ENCODE measurements at regions not wholly inside any gene's neighbourhood (a gene's known extent, or its start where the extent isn't known, plus 50 kb on each side); places are given as distances from the start of the nearest gene placed in this dataset.
"Not testable (repeated sequence)": the region's sequence is repeated elsewhere in the genome, so short reads cannot be mapped to it uniquely, and the experiment has no call there.

DNA sequence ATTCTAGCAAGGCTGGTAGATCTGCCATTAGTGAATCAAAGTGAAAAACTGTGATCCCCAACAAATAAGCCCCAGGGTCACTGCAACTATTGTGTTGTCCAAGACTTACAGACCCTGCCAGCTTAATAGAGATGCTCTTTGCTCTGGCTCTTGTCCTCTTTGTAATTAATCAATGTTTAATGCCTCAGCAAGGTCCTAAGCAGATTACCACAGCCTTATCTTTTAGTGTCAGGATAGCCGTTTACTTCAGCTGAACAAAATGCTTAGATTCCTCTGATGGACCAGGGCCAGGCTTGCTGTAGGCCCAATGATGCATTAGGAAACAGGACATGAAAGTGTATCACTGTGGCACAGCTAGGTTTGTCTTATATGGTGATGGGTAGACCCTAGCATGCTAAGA is 353.3 kb downstream of the HACE1 start:
- no peak for DNase-seq (ENCODE audit: low read depth in 2 of 2)

- no peak for DNase-seq (ENCODE audit: low read depth in 2 of 2)
These were observed 353.9 kb downstream of the HACE1 start for GRCh38 chr6:104505838-104506237.

DNA sequence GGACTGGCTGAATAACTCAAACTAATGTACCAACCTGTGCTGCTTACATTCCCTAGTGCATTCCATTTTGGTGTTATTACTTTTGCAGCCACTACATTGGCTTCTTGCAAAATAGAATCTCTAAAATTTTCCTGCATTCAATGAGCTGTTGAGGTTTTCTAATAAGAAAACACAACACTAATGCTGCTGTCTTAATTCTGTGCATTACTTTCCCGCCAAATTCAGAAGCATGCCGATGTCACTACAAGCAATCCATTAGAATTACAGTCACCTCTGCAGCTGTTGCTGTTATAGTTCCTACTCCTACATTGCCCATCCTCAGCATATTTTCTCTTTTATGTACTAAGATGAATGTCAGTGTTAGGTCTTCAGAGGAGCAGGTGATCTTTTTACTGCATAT is 359.5 kb downstream of the HACE1 start:
- no peak for DNase-seq (ENCODE audit: low read depth in 2 of 2)

DNA sequence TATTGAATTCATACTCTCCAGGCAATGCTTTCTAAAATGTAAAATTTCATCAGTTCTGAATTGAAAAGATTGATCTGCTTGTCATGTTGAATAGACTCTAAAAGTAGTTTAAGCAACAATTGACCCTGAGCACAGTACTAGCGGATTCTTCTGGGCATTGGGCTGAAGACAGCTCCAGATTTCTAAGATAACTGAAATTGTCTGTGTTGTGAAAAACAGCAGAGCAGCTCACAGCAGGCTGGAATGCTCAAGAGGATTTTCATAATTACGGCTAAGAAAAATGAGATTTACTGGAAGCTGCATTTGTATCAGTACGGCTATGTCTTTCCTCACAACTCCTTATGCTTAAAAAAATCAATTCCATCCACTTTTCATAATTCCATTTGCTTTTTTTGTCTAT is 373.7 kb downstream of the HACE1 start:
- DNase-seq (ENCODE audit: low read depth in 2 of 2), result no peak

GRCh38 chr6:104484626-104485025 is 375.1 kb downstream of the HACE1 start:
- no peak for DNase-seq (ENCODE audit: low read depth in 2 of 2)

DNA sequence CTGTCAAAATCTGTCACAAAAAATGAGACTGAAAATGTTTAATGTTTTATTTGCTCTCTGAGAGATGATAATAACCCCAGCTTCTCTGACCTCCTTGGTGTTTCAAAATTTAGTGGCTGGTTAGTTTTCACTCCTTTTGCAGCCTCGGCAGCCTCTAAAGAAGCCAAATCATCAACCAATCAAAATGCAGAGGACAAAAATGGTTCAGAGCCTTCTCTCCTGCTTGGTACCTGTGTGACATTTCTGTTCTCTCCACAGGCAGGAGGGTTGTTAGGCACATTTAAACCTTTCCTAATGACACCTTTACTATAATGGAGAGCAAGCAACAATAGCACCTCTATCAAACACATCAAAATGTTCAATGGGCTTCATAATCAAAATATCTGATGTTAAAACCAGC is 375.5 kb downstream of the HACE1 start:
- no peak for DNase-seq (ENCODE audit: low read depth in 2 of 2)

- DNase-seq (ENCODE audit: low read depth in 2 of 2), result no peak
These were observed 376.4 kb downstream of the HACE1 start for GRCh38 chr6:104483225-104483834.

DNA sequence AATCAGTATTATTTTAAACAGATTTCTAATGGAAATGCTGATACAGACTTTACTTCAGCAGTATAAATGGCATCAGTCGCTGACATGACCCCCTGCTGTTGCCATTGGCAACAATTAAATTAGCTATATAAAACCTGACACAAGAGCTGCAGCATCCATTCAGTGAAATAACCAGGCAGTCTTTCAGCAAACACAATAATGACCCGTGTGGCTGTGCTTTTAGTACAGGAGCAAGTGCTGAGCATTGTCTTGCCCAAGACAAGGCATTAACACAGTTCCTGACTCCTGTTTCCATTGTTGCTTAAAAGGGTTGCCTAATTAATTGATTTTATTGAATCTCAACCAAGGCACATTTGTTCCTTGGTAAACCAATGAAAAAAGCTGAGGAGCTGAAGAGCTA is 382.1 kb downstream of the HACE1 start:
- no peak for DNase-seq (ENCODE audit: low read depth in 2 of 2)

GRCh38 chr6:104473021-104473429 is 386.7 kb downstream of the HACE1 start:
- DNase-seq (ENCODE audit: low read depth in 2 of 2), result no peak

- DNase-seq (ENCODE audit: low read depth in 2 of 2), result no peak
These were observed 387.5 kb downstream of the HACE1 start for GRCh38 chr6:104472021-104472901.

DNA sequence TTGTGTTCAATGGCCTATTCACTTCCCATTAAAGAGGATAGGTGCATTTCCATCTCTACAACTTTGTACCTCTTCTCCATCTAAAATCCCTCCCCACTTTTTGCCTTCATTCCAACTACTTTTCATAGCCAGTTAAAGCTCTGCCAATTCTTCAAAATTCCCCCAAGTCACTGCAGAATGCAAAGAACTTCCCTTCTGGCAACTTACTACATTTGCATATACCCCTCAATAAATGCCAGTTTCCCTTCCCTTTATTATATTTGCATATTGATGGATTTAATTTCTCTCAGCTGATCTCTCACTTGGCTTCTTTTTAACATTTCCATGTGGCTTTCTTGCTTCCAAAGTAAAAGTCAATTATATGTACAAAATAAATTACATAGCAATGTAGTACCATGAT is 393.4 kb downstream of the HACE1 start:
- no peak for DNase-seq (ENCODE audit: low read depth in 2 of 2)

DNA sequence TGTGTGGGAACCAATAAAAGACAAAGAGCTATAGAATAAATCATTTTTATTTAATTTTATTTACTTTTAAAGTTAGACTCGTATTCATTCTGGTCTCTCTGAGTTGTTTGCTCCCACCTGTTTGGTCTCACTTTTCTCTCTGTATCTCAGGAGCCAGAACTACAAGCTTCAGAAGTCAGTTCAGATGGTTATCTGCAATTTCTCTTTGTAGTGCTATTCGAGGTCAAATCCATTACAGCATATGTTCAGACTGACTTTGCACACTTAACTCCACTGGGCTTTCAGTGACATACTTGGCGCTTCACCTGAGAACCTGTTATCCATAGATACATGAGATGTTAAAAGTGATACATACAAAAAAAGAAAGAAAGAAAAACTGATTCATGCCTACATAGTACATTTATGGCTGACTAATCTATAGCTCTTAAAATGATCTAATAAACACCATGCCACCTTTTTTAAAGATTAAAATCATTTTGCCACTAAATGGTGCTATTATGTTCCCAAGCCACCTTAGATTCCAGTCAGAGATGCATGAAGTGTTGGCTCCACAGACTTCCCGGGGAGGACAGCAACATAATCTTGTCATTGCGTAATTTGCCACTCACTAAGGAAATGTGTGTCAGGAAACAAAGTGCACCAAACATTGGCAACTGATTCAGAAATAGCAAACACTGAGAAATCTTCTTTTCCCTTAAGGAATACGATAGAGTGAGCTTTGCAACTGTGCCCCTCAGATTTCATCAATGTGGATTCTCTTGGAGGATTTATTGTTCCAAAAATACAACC is 396.7 kb downstream of the HACE1 start:
- DNase-seq (ENCODE audit: low read depth in 2 of 2), result no peak

GRCh38 chr6:104460738-104461483 is 398.8 kb downstream of the HACE1 start:
- no peak for DNase-seq (ENCODE audit: low read depth in 2 of 2)

- no peak for DNase-seq (ENCODE audit: low read depth in 2 of 2)
These were observed 400.2 kb downstream of the HACE1 start for GRCh38 chr6:104459543-104459942.

GRCh38 chr6:104449918-104450317 is 409.8 kb downstream of the HACE1 start:
- no peak for DNase-seq (ENCODE audit: low read depth in 2 of 2)

DNA sequence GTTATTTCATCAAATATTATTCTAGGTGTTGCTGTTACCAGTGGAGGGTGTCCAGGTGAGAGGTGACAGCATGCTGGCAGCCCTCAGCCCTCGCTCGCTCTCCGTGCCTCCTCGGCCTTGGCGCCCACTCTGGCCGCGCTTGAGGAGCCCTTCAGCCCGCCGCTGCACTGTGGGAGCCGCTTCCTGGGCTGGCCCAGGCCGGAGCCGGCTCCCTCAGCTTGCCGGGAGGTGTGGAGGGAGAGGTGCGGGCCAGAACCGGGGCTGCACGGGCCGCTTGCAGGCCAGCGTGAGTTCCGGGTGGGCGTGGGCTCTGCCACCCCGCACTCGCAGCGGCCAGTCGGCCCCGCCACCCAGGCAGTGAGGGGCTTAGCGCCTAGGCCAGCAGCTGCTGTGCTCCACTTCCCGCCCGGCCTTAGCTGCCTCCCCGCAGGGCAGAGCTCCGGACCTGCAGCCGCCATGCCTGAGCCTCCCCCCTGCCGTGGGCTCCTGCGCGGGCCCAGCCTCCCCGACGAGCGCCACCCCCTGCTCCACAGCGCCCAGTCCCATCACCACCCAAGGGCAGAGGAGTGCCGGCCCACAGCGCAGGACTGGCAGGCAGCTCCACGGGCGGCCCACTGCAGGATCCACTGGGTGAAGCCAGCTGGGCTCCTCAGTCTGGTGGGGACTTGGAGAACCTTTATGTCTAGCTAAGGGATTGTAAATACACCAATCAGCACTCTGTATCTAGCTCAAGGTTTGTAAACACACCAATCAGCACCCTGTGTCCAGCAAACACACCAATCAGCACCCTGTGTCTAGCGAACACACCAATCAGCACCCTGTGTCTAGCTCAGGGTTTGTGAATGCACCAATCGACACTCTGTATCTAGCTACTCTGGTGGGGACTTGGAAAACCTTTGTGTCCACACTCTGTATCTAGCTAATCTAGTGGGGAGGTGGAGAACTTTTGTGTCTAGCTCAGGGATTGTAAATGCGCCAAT is 413.3 kb downstream of the HACE1 start:
- DNase-seq (ENCODE audit: low read depth in 2 of 2), result not testable (repeated sequence)

DNA sequence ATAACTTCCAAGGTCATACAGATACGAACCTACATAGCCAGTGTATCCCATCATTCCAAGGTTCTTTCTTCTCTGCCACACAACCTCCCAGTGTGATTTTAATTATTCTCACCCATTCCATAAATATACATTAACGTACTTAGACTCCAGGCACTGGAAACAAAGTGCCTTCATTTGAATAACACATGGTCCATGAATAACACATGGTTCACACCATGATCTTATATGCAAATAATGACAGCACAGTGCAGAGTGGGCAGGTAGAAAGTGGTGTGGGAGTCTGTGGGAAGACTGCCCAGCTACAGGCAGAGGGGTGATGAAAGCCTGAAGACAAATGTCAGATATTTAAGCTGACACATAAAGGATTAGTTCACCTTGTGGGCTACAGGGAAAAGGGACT is 425.2 kb downstream of the HACE1 start:
- no peak for DNase-seq (ENCODE audit: low read depth in 2 of 2)

GRCh38 chr6:104431096-104431495 is 428.6 kb downstream of the HACE1 start:
- DNase-seq (ENCODE audit: low read depth in 2 of 2), result no peak

DNA sequence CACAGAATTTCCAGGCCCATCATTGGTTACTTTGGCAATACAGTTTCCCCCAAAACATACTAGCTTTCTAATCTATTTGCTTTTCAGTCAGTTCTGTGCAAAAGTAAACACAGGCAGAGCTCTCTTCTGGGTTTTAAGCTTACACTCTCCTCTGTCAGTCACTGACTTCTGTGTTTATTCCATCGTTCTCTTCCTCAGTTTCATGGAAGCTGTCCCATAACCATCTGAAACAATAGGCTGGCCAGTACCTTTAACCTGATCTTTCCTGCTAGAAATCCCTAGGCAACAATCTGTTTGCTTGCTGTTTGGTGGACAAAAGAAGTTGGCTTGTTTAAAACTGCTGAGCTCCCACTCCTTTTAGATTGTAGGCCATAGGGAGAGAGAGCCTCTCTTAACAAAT is 431.5 kb downstream of the HACE1 start:
- no peak for DNase-seq (ENCODE audit: low read depth in 2 of 2)

- no peak for DNase-seq (ENCODE audit: low read depth in 2 of 2)
These were observed 436.0 kb downstream of the HACE1 start for GRCh38 chr6:104423691-104424090.

- no peak for DNase-seq (ENCODE audit: low read depth in 2 of 2)
These were observed 438.1 kb downstream of the HACE1 start for GRCh38 chr6:104421650-104422049.

Measured in stimulated activated CD4-positive, alpha-beta T cell treated with anti-CD3 and anti-CD28 coated beads, Interleukin-4, amount 100 ng/mL, for 48 hours (primary cell).